Mesendoderm (in vitro differentiated cells): ENCODE measurements at regions not wholly inside any gene's neighbourhood (a gene's known extent, or its start where the extent isn't known, plus 50 kb on each side); places are given as distances from the start of the nearest gene placed in this dataset.

Experiments
- DNase-seq: peaks from one replicate; pipeline ENCODE4 v3.0.0; 2013
- H2AK5ac ChIP-seq: 2 replicates; pipeline ENCODE4 v1.6.1; 2013; ENCODE audit warnings: low read length, inconsistent platforms
- H2BK120ac ChIP-seq: 2 replicates; pipeline ENCODE4 v1.6.1; 2013; ENCODE audit warnings: low read depth, mild to moderate bottlenecking, low read length, moderate library complexity, mixed read lengths
- H2BK15ac ChIP-seq: replicated peaks from 2 replicates; pipeline ENCODE4 v1.6.1; 2013; ENCODE audit warnings: low read depth, mild to moderate bottlenecking, moderate library complexity
- H2BK5ac ChIP-seq: 2 replicates; pipeline ENCODE4 v1.6.1; 2013; ENCODE audit warnings: low read length, inconsistent platforms
- H3K18ac ChIP-seq: 2 replicates; pipeline ENCODE4 v1.6.1; 2013; ENCODE audit warnings: mild to moderate bottlenecking, low read length, mixed read lengths
- H3K23ac ChIP-seq: one replicate; pipeline ENCODE4 v1.6.1; 2013; ENCODE audit warnings: low read length
- H3K27ac ChIP-seq: 2 replicates; pipeline ENCODE4 v1.5.1; 2013; ENCODE audit warnings: low read depth, mild to moderate bottlenecking, inconsistent platforms, low read length, moderate library complexity
- H3K27me3 ChIP-seq: 2 replicates; pipeline ENCODE4 v1.6.1; 2013; ENCODE audit warnings: low read length, control low read depth, mild to moderate bottlenecking, inconsistent platforms; ENCODE audit not compliant: insufficient read depth, poor library complexity
- H3K36me3 ChIP-seq: 2 replicates; pipeline ENCODE4 v1.6.1; 2013; ENCODE audit warnings: low read length, inconsistent platforms; ENCODE audit not compliant: control insufficient read depth, insufficient read depth
- H3K4ac ChIP-seq: one replicate; pipeline ENCODE4 v1.6.1; 2013; ENCODE audit warnings: low read depth, mild to moderate bottlenecking, low read length, moderate library complexity
- H3K4me1 ChIP-seq: 2 replicates; pipeline ENCODE4 v1.6.1; 2013; ENCODE audit warnings: low read depth, low read length, inconsistent platforms; ENCODE audit not compliant: control insufficient read depth
- H3K4me2 ChIP-seq: 2 replicates; pipeline ENCODE4 v1.6.1; 2013; ENCODE audit warnings: low read length
- H3K4me3 ChIP-seq: 2 replicates; pipeline ENCODE4 v1.5.1; 2013; ENCODE audit warnings: mild to moderate bottlenecking, low read length
- H3K56ac ChIP-seq: one replicate; pipeline ENCODE4 v1.6.1; 2013; ENCODE audit warnings: low read length
- H3K79me1 ChIP-seq: 2 replicates; pipeline ENCODE4 v1.6.1; 2013; ENCODE audit warnings: low read length, inconsistent platforms
- H3K79me2 ChIP-seq: 2 replicates; pipeline ENCODE4 v1.6.1; 2013; ENCODE audit warnings: mild to moderate bottlenecking, low read length; ENCODE audit not compliant: control insufficient read depth, insufficient read depth
- H3K9ac ChIP-seq: 2 replicates; pipeline ENCODE4 v1.6.1; 2013; ENCODE audit warnings: low read length, inconsistent platforms
- H4K5ac ChIP-seq: one replicate; pipeline ENCODE4 v1.6.1; 2013; ENCODE audit warnings: low read length
- H4K8ac ChIP-seq: one replicate; pipeline ENCODE4 v1.6.1; 2013; ENCODE audit warnings: low read depth, mild to moderate bottlenecking, control low read depth, low read length, moderate library complexity
- WGBS: extraction: QIAGEN DNeasy Blood & Tissue Kit; methylation state at CpG from one replicate; pipeline ENCODE4 v1.1.7; 2013; ENCODE audit warnings: low lambda C conversion rate, missing lambda C conversion rate; ENCODE audit not compliant: insufficient coverage; ENCODE audit errors: extremely low coverage; 5-methylcytosine and 5-hydroxymethylcytosine counted together

DNA sequence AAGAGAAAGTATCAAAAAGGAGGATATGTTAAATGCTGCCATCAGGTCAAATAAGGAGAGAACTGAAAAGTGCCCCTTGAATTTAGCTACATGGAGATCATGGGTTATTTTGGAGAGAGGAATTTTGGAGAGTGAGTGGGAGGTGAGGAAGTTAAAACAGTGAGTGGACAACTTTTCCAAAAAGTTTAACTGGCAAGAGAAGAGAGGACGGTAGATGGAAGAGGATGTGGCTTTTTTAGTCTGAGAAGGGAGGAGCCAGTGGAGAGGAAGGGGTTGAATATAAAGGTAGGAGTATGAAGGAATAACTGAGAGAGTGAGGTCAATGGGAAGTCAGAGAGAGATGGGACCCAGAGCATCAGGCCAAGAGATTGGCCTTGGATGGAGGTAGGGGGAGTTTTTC, 62.5 kb upstream of the NFE2L2 start:
- Histone ChIP-seq H2BK120ac (no peak overlapping the region), H3K18ac (no peak overlapping the region), H3K79me1 (no peaks in the 10 kb centered on the region), H3K4me1 (no peaks in the 10 kb centered on the region), H2BK5ac (no peak overlapping the region), H3K27ac (no peak overlapping the region), H3K9ac (no peak overlapping the region), H3K4me2 (no peak overlapping the region), H3K4ac (no peak overlapping the region), H3K23ac (no peak overlapping the region), H2BK15ac (no peak overlapping the region), H2AK5ac (no peak overlapping the region), H4K8ac (no peak overlapping the region), H3K56ac (no peak overlapping the region), H3K4me3 (no peak overlapping the region), H3K79me2 (no peaks in the 10 kb centered on the region), H3K36me3 (no peaks in the 10 kb centered on the region), H4K5ac (no peak overlapping the region), H3K27me3 (no peaks in the 10 kb centered on the region)
- DNase-seq = no peak
- no CpG with 5 or more reads among the region's 1 CpG for WGBS

- H3K4me1 ChIP-seq = no peaks in the 10 kb centered on the region
- H3K27ac ChIP-seq = no peak overlapping the region
- no peak overlapping the region for H3K23ac ChIP-seq
- H3K79me2 ChIP-seq = no peaks in the 10 kb centered on the region
- H3K27me3 ChIP-seq = no peaks in the 10 kb centered on the region
- H2BK5ac ChIP-seq = no peak overlapping the region
- H3K79me1 ChIP-seq = no peaks in the 10 kb centered on the region
- H3K4me2 ChIP-seq = no peak overlapping the region
- H3K9ac ChIP-seq = no peak overlapping the region
- no peak overlapping the region for H3K4ac ChIP-seq
- H4K5ac ChIP-seq = no peak overlapping the region
- no peak overlapping the region for H2AK5ac ChIP-seq
- DNase-seq = no peak
- no peak overlapping the region for H3K4me3 ChIP-seq
- no peak overlapping the region for H2BK120ac ChIP-seq
- H3K56ac ChIP-seq = no peak overlapping the region
- H3K36me3 ChIP-seq = no peaks in the 10 kb centered on the region
- no peak overlapping the region for H2BK15ac ChIP-seq
- WGBS = no CpG with 5 or more reads among the region's 2 CpGs
- no peak overlapping the region for H4K8ac ChIP-seq
- no peak overlapping the region for H3K18ac ChIP-seq
Observed at GRCh38 chr2:177328056-177328455, 63.5 kb upstream of the NFE2L2 start.

- DNase-seq = no peak
- Histone ChIP-seq H3K79me2 (no peaks in the 10 kb centered on the region), H2BK5ac (no peak overlapping the region), H3K18ac (no peak overlapping the region), H3K27ac (no peak overlapping the region), H3K4me1 (no peaks in the 10 kb centered on the region), H3K79me1 (no peaks in the 10 kb centered on the region), H3K9ac (no peak overlapping the region), H3K36me3 (no peaks in the 10 kb centered on the region), H2BK15ac (no peak overlapping the region), H3K27me3 (no peaks in the 10 kb centered on the region), H3K4me3 (no peak overlapping the region), H3K23ac (no peak overlapping the region), H4K8ac (no peak overlapping the region), H3K56ac (no peak overlapping the region), H3K4ac (no peak overlapping the region), H2BK120ac (no peak overlapping the region), H2AK5ac (no peak overlapping the region), H4K5ac (no peak overlapping the region), H3K4me2 (no peak overlapping the region)
- no CpG with 5 or more reads among the region's 4 CpGs for WGBS
Observed at GRCh38 chr2:177329064-177329463, 63.5 kb upstream of the AGPS start.

- WGBS = no CpG with 5 or more reads among the region's 7 CpGs
- no peak for DNase-seq
Observed at GRCh38 chr2:177331466-177331997, 61.0 kb upstream of the AGPS start.

GRCh38 chr2:177332026-177332991, 60.3 kb upstream of the AGPS start:
- H3K4ac ChIP-seq = no peak overlapping the region
- peak overlapping the region; percentile 5 for H3K9ac ChIP-seq
- peak overlapping the region; percentile 77 for H3K56ac ChIP-seq
- no CpG with 5 or more reads among the region's 9 CpGs for WGBS
- H3K4me1 ChIP-seq = no peaks in the 10 kb centered on the region
- H3K27me3 ChIP-seq = no peaks in the 10 kb centered on the region
- no peak overlapping the region for H2BK5ac ChIP-seq
- no peak overlapping the region for H3K4me3 ChIP-seq
- H4K8ac ChIP-seq = peak overlapping the region; percentile 86
- H3K36me3 ChIP-seq = no peaks in the 10 kb centered on the region
- H3K79me2 ChIP-seq = no peaks in the 10 kb centered on the region
- H2BK15ac ChIP-seq = peak overlapping the region; percentile 78
- no peak overlapping the region for H2AK5ac ChIP-seq
- H3K27ac ChIP-seq = no peak overlapping the region
- no peak overlapping the region for H3K4me2 ChIP-seq
- peak overlapping the region; percentile 57 for H4K5ac ChIP-seq
- peak overlapping the region; percentile 51 for H3K18ac ChIP-seq
- no peaks in the 10 kb centered on the region for H3K79me1 ChIP-seq
- H2BK120ac ChIP-seq = peak overlapping the region; percentile 21
- DNase-seq = peak; percentile 87
- no peak overlapping the region for H3K23ac ChIP-seq

More at GRCh38 chr2:177331466-177331997, 61.0 kb upstream of the AGPS start:
- no peak overlapping the region for H3K4me2 ChIP-seq
- H3K4me1 ChIP-seq = no peaks in the 10 kb centered on the region
- no peak overlapping the region for H2BK15ac ChIP-seq
- no peaks in the 10 kb centered on the region for H3K36me3 ChIP-seq
- no peak overlapping the region for H3K4ac ChIP-seq
- no peak overlapping the region for H3K4me3 ChIP-seq
- H2BK5ac ChIP-seq = no peak overlapping the region
- no peak overlapping the region for H4K8ac ChIP-seq
- no peak overlapping the region for H3K56ac ChIP-seq
- H3K9ac ChIP-seq = no peak overlapping the region
- no peak overlapping the region for H2AK5ac ChIP-seq
- H3K18ac ChIP-seq = peak overlapping the region; percentile 39
- H3K27ac ChIP-seq = no peak overlapping the region
- H2BK120ac ChIP-seq = no peak overlapping the region
- H3K27me3 ChIP-seq = no peaks in the 10 kb centered on the region
- no peaks in the 10 kb centered on the region for H3K79me1 ChIP-seq
- H3K23ac ChIP-seq = no peak overlapping the region
- H3K79me2 ChIP-seq = no peaks in the 10 kb centered on the region
- no peak overlapping the region for H4K5ac ChIP-seq
